ENCODE measurements at regions not wholly inside any gene's neighbourhood (a gene's known extent, or its start where the extent isn't known, plus 50 kb on each side); places are given as distances from the start of the nearest gene placed in this dataset.

DNA sequence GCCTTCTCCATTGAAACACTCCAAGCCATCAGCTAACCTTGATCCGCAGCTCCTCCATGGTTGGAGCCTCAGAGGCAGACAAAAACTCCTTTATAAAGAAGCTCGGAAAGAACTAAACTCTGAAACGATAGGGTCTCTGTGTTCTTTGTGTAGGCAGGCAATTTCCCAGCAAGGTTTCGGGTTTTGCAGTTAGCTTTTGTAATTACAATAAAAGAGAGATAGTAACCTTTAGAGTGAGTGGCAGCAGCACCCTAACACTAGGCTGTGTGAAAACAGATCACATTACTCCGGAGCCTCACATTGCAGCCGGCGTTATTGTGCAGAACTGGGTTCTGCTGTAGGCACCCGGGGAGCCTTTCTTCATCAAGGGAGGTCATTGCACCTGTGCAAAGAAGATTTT is 115.8 kb upstream of the MAP3K1 start:
- TF ChIP-seq, protein P1, sequence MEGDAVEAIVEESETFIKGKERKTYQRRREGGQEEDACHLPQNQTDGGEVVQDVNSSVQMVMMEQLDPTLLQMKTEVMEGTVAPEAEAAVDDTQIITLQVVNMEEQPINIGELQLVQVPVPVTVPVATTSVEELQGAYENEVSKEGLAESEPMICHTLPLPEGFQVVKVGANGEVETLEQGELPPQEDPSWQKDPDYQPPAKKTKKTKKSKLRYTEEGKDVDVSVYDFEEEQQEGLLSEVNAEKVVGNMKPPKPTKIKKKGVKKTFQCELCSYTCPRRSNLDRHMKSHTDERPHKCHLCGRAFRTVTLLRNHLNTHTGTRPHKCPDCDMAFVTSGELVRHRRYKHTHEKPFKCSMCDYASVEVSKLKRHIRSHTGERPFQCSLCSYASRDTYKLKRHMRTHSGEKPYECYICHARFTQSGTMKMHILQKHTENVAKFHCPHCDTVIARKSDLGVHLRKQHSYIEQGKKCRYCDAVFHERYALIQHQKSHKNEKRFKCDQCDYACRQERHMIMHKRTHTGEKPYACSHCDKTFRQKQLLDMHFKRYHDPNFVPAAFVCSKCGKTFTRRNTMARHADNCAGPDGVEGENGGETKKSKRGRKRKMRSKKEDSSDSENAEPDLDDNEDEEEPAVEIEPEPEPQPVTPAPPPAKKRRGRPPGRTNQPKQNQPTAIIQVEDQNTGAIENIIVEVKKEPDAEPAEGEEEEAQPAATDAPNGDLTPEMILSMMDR (IDR thresholded peaks at IDR 0.05): no peak
- TF ChIP-seq POLR2A (IDR thresholded peaks at IDR 0.05): no peak
- TF ChIP-seq EP300 (IDR thresholded peaks at IDR 0.05): no peak
- TF ChIP-seq POLR2AphosphoS5 (IDR thresholded peaks at IDR 0.05): no peak

Measured in suprapubic skin (tissue), 4 donors.